CD4-positive, alpha-beta T cell treated with Interleukin-15 for 4 hours (primary cell): ENCODE measurements at regions not wholly inside any gene's neighbourhood (a gene's known extent, or its start where the extent isn't known, plus 50 kb on each side); places are given as distances from the start of the nearest gene placed in this dataset.

Experiments
- DNase-seq: peaks from one replicate; pipeline ENCODE4 v3.0.0-alpha.2; 2020; ENCODE audit warnings: low spot score

- DNase-seq = no peak
These were observed 133.8 kb downstream of the VEGFA start for GRCh38 chr6:43903739-43904290.

GRCh38 chr6:43901733-43902230 is 131.8 kb downstream of the VEGFA start:
- DNase-seq = no peak

- no peak for DNase-seq
These were observed 131.1 kb downstream of the VEGFA start for GRCh38 chr6:43900916-43901732.

GRCh38 chr6:43900560-43900915 is 130.5 kb downstream of the VEGFA start:
- DNase-seq = no peak

- no peak for DNase-seq
These were observed 129.8 kb downstream of the VEGFA start for GRCh38 chr6:43899830-43900229.

- no peak for DNase-seq
These were observed 128.5 kb downstream of the VEGFA start for GRCh38 chr6:43898358-43899131.

- DNase-seq = no peak
These were observed 127.7 kb downstream of the VEGFA start for GRCh38 chr6:43897571-43898302.

- no peak for DNase-seq
These were observed 126.6 kb downstream of the VEGFA start for GRCh38 chr6:43896329-43897255.

GRCh38 chr6:43895656-43896328 is 125.8 kb downstream of the VEGFA start:
- DNase-seq = no peak

- no peak for DNase-seq
These were observed 123.1 kb downstream of the VEGFA start for GRCh38 chr6:43893073-43893472.

GRCh38 chr6:43891072-43891870 is 121.3 kb downstream of the VEGFA start:
- no peak for DNase-seq

- DNase-seq = no peak
These were observed 120.4 kb downstream of the VEGFA start for GRCh38 chr6:43890197-43891062.

- DNase-seq = no peak
These were observed 118.1 kb downstream of the VEGFA start for GRCh38 chr6:43887906-43888683.

GRCh38 chr6:43887340-43887858 is 117.4 kb downstream of the VEGFA start:
- DNase-seq = no peak

- no peak for DNase-seq
These were observed 116.8 kb downstream of the VEGFA start for GRCh38 chr6:43886717-43887339.

GRCh38 chr6:43886067-43886461 is 116.1 kb downstream of the VEGFA start:
- no peak for DNase-seq

- DNase-seq = no peak
These were observed 115.5 kb downstream of the VEGFA start for GRCh38 chr6:43885399-43886066.
